Loucy (cell line): ENCODE measurements at regions not wholly inside any gene's neighbourhood (a gene's known extent, or its start where the extent isn't known, plus 50 kb on each side); places are given as distances from the start of the nearest gene placed in this dataset.

Experiments
- EZH2phosphoT487 ChIP-seq: fragments of 200-600 bp; IDR thresholded peaks from 2 replicates; pipeline ENCODE4 v1.6.1; 2018; ENCODE audit warnings: antibody characterized with exemption, mild to moderate bottlenecking, moderate library complexity, borderline replicate concordance
- TF ChIP-seq, protein P1 (sequence below): fragments of 200-600 bp; sonication (generic); conservative IDR thresholded peaks from 2 replicates; pipeline ENCODE4 v1.5.1; 2014; ENCODE audit warnings: mild to moderate bottlenecking, antibody characterized with exemption, low read length

DNA sequence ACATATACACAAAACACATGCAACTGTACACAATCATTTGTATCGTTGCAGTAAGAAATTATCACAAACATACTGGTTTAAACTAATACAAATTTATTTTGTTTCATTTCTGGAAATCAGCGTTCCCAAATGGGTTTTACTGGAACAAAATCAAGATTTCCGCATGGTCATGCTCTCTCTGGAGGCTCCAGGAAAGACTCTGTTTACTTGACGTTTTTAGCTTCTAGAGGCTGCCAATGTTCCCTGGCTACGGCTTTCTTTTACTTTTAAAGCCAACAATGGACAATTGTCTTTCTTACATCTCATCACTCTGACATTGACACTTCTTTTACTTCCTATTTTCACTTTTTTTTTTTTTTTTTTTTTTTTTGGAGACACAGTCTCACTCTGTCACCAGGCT is 793.1 kb downstream of the CDH9 start:
- no peak for TF ChIP-seq EZH2phosphoT487
- TF ChIP-seq, protein P1, sequence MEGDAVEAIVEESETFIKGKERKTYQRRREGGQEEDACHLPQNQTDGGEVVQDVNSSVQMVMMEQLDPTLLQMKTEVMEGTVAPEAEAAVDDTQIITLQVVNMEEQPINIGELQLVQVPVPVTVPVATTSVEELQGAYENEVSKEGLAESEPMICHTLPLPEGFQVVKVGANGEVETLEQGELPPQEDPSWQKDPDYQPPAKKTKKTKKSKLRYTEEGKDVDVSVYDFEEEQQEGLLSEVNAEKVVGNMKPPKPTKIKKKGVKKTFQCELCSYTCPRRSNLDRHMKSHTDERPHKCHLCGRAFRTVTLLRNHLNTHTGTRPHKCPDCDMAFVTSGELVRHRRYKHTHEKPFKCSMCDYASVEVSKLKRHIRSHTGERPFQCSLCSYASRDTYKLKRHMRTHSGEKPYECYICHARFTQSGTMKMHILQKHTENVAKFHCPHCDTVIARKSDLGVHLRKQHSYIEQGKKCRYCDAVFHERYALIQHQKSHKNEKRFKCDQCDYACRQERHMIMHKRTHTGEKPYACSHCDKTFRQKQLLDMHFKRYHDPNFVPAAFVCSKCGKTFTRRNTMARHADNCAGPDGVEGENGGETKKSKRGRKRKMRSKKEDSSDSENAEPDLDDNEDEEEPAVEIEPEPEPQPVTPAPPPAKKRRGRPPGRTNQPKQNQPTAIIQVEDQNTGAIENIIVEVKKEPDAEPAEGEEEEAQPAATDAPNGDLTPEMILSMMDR, result no peak
